GM23338 (cell line): ENCODE measurements at regions not wholly inside any gene's neighbourhood (a gene's known extent, or its start where the extent isn't known, plus 50 kb on each side); places are given as distances from the start of the nearest gene placed in this dataset.

ENCODE experiments used
- ATAC-seq: fragments of 200-7000 bp; cut with Tn5 transposase; 3 replicates; pipeline ENCODE4 v1.9.1; 2020
- DNase-seq: peaks from one replicate; pipeline ENCODE4 v3.0.0-alpha.2; 2015; ENCODE audit warnings: low spot score
- H2AFZ ChIP-seq: fragments of 200-600 bp; sonication (generic); 2 replicates; pipeline ENCODE4 v1.8.0; 2016; ENCODE audit warnings: antibody characterized with exemption, mild to moderate bottlenecking, moderate library complexity
- H3F3A ChIP-seq: fragments of 200-600 bp; sonication (generic); replicated peaks from 2 replicates; pipeline ENCODE4 v1.8.0; 2017; ENCODE audit warnings: antibody characterized with exemption, mixed run types, low read depth
- H3K27ac ChIP-seq: fragments of 200-600 bp; sonication (generic); 2 replicates; pipeline ENCODE4 v1.6.1; 2016; ENCODE audit warnings: low read depth
- H3K27me3 ChIP-seq: fragments of 200-600 bp; sonication (generic); 2 replicates; pipeline ENCODE4 v1.8.0; 2016; ENCODE audit warnings: mild to moderate bottlenecking, mixed run types, moderate library complexity; ENCODE audit not compliant: insufficient read depth
- H3K36me3 ChIP-seq: fragments of 200-600 bp; sonication (generic); 2 replicates; pipeline ENCODE4 v1.8.0; 2016; ENCODE audit warnings: mild to moderate bottlenecking; ENCODE audit not compliant: insufficient read depth
- H3K4me1 ChIP-seq: fragments of 200-600 bp; sonication (generic); 2 replicates; pipeline ENCODE4 v1.8.0; 2016; ENCODE audit warnings: mild to moderate bottlenecking, moderate library complexity; ENCODE audit not compliant: insufficient read depth
- H3K4me2 ChIP-seq: fragments of 200-600 bp; sonication (generic); 2 replicates; pipeline ENCODE4 v1.7.1; 2017; ENCODE audit warnings: mixed run types
- H3K4me3 ChIP-seq: fragments of 200-600 bp; sonication (generic); 2 replicates; pipeline ENCODE4 v1.6.1; 2016; ENCODE audit warnings: mixed run types
- H3K79me2 ChIP-seq: fragments of 200-600 bp; sonication (generic); replicated peaks from 2 replicates; pipeline ENCODE4 v1.8.0; 2017; ENCODE audit warnings: mild to moderate bottlenecking; ENCODE audit not compliant: insufficient read depth
- H3K9me2 ChIP-seq: fragments of 200-600 bp; sonication (generic); 2 replicates; pipeline ENCODE4 v1.8.0; 2017; ENCODE audit not compliant: insufficient read depth
- H4K20me1 ChIP-seq: fragments of 200-600 bp; sonication (generic); replicated peaks from 2 replicates; pipeline ENCODE4 v1.8.0; 2017; ENCODE audit warnings: mild to moderate bottlenecking; ENCODE audit not compliant: insufficient read depth
- H3K27ac Mint-ChIP-seq: 2 replicates; pipeline ENCODE4 v1.8.0; 2020; ENCODE audit warnings: inconsistent platforms, mild to moderate bottlenecking, moderate library complexity, mixed read lengths
- H3K27me3 Mint-ChIP-seq: 3 replicates; pipeline ENCODE4 v1.8.0; 2022; ENCODE audit warnings: low read depth, mild to moderate bottlenecking, moderate library complexity, mixed read lengths, inconsistent platforms; ENCODE audit not compliant: insufficient read depth, poor library complexity
- H3K36me3 Mint-ChIP-seq: 3 replicates; pipeline ENCODE4 v1.8.0; 2021; ENCODE audit warnings: low read depth, mild to moderate bottlenecking, inconsistent platforms, moderate library complexity, mixed read lengths
- H3K4me1 Mint-ChIP-seq: 3 replicates; pipeline ENCODE4 v1.8.0; 2020; ENCODE audit warnings: mild to moderate bottlenecking, inconsistent platforms, mixed read lengths
- H3K4me3 Mint-ChIP-seq: 3 replicates; pipeline ENCODE4 v1.8.0; 2021; ENCODE audit warnings: moderate library complexity, mild to moderate bottlenecking, inconsistent platforms, mixed read lengths
- H3K9me3 Mint-ChIP-seq: 3 replicates; pipeline ENCODE4 v1.8.0; 2020; ENCODE audit warnings: moderate library complexity, mild to moderate bottlenecking, inconsistent platforms, mixed read lengths
- CREB1 ChIP-seq: fragments of 250-450 bp; sonication (Bioruptor Pico); IDR thresholded peaks from 2 replicates; pipeline ENCODE4 v1.5.0; 2020; ENCODE audit warnings: low read depth, mild to moderate bottlenecking, moderate library complexity
- CTCF ChIP-seq, 2 experiments: fragments of 200-600 bp in 1 of 2; sonication (generic) in 1 of 2; conservative IDR thresholded peaks; 2 replicates each; pipeline versions ENCODE4 v1.5.1 to v1.6.1; 2016 to 2017; ENCODE audit warnings: antibody characterized with exemption in 2 of 2, low read depth in 2 of 2, mild to moderate bottlenecking in 2 of 2, moderate library complexity in 1 of 2
- ETS1 ChIP-seq: IDR thresholded peaks from 2 replicates; pipeline ENCODE4 v1.6.1; 2016; ENCODE audit warnings: antibody characterized with exemption
- EZH2 ChIP-seq: fragments of 200-600 bp; sonication (generic); IDR thresholded peaks from one replicate; pipeline ENCODE4 v1.8.0; 2017; ENCODE audit warnings: antibody characterized with exemption, mild to moderate bottlenecking, low read depth; ENCODE audit not compliant: unreplicated experiment
- EZH2phosphoT487 ChIP-seq: fragments of 200-600 bp; sonication (generic); IDR thresholded peaks from one replicate; pipeline ENCODE4 v1.8.1; 2018; ENCODE audit warnings: antibody characterized with exemption; ENCODE audit not compliant: unreplicated experiment
- JUNB ChIP-seq: IDR thresholded peaks from one replicate; pipeline ENCODE4 v1.6.1; 2016; ENCODE audit warnings: antibody characterized with exemption; ENCODE audit not compliant: unreplicated experiment
- NANOG ChIP-seq: IDR thresholded peaks from 2 replicates; pipeline ENCODE4 v1.6.1; 2016; ENCODE audit warnings: antibody characterized with exemption, borderline replicate concordance
- POLR2AphosphoS5 ChIP-seq: IDR thresholded peaks from 2 replicates; pipeline ENCODE4 v1.6.1; 2016; ENCODE audit warnings: antibody characterized with exemption, low read depth
- REST ChIP-seq: IDR thresholded peaks from one replicate; pipeline ENCODE4 v1.6.1; 2018; ENCODE audit warnings: antibody characterized with exemption; ENCODE audit not compliant: unreplicated experiment
- STAT1 ChIP-seq: IDR thresholded peaks from one replicate; pipeline ENCODE4 v1.6.1; 2016; ENCODE audit warnings: antibody characterized with exemption; ENCODE audit not compliant: unreplicated experiment
- ZNF114 ChIP-seq: fragments of 250-450 bp; sonication (Bioruptor Pico); IDR thresholded peaks from 2 replicates; pipeline ENCODE4 v1.5.0; 2020; ENCODE audit warnings: mild to moderate bottlenecking, moderate library complexity
- ZNF331 ChIP-seq: fragments of 250-450 bp; sonication (Bioruptor Pico); IDR thresholded peaks from 2 replicates; pipeline ENCODE4 v1.5.0; 2020; ENCODE audit warnings: low read depth, mild to moderate bottlenecking, moderate library complexity
- ZNF462 ChIP-seq: fragments of 250-450 bp; sonication (Bioruptor Pico); IDR thresholded peaks from 2 replicates; pipeline ENCODE4 v1.5.0; 2020; ENCODE audit warnings: mild to moderate bottlenecking, moderate library complexity

GRCh38 chr5:125137535-125137934 lies 391.1 kb upstream of the ZNF608 start:
- Histone ChIP-seq H3K27ac (no peak overlapping the region), H3K27me3 (no peaks in the 10 kb centered on the region), H3K9me2 (peaks cover 6% of the 10 kb centered on the region; the same call in 1 of the 2 replicates), H3K4me1 (peaks cover 10% of the 10 kb centered on the region), H4K20me1 (no peaks in the 10 kb centered on the region), H3K79me2 (no peaks in the 10 kb centered on the region), H3K4me2 (no peak overlapping the region), H2AFZ (no peak overlapping the region), H3K36me3 (no peaks in the 10 kb centered on the region), H3F3A (no peaks in the 10 kb centered on the region), H3K4me3 (no peak overlapping the region)
- H3K27ac Mint-ChIP-seq: no peak overlapping the region
- DNase-seq (no peak), ATAC-seq (no peak)
- H3K36me3 Mint-ChIP-seq: no peaks in the 10 kb centered on the region
- peaks cover 13% of the 10 kb centered on the region for H3K4me1 Mint-ChIP-seq
- H3K27me3 Mint-ChIP-seq: peaks cover 3% of the 10 kb centered on the region
- peaks cover 2% of the 10 kb centered on the region; the same call in 1 of the 3 replicates for H3K9me3 Mint-ChIP-seq
- TF ChIP-seq EZH2phosphoT487 (no peak), ZNF331 (CRISPR knock-in tag) (no peak), NANOG (no peak), JUNB (no peak), ZNF462 (no peak), EZH2 (no peak), ETS1 (no peak), ZNF114 (CRISPR knock-in tag) (no peak), POLR2AphosphoS5 (no peak), REST (no peak), CREB1 (CRISPR knock-in tag) (no peak), STAT1 (no peak), CTCF (conservative IDR thresholded peaks at IDR 0.05; ENCODE audit: low read depth in 2 of 2) (no peak)
- H3K4me3 Mint-ChIP-seq: no peak overlapping the region
